OCI-LY1 (cell line): ENCODE measurements at regions not wholly inside any gene's neighbourhood (a gene's known extent, or its start where the extent isn't known, plus 50 kb on each side); places are given as distances from the start of the nearest gene placed in this dataset.

Experiments
- H2AFZ ChIP-seq: fragments of 200-600 bp; sonication (generic), shearing (Covaris generic); 2 replicates; pipeline ENCODE4 v1.6.0; 2014; ENCODE audit warnings: antibody characterized with exemption, mild to moderate bottlenecking, low read length
- H3F3A ChIP-seq: fragments of 200-600 bp; sonication (generic), shearing (Covaris generic); 2 replicates; pipeline ENCODE4 v1.6.0; 2014; ENCODE audit warnings: mild to moderate bottlenecking, antibody characterized with exemption, low read length, moderate library complexity; ENCODE audit not compliant: insufficient read depth
- H3K27ac ChIP-seq: fragments of 200-600 bp; sonication (generic); 2 replicates; pipeline ENCODE4 v1.5.1; 2014; ENCODE audit warnings: low read length, mixed run types, mild to moderate bottlenecking, low read depth; ENCODE audit not compliant: poor library complexity, severe bottlenecking
- H3K27me3 ChIP-seq: fragments of 200-600 bp; sonication (generic); 2 replicates; pipeline ENCODE4 v1.6.0; 2014; ENCODE audit warnings: antibody characterized with exemption, mild to moderate bottlenecking, low read length, moderate library complexity; ENCODE audit not compliant: insufficient read depth
- H3K36me3 ChIP-seq: fragments of 200-600 bp; sonication (generic); 2 replicates; pipeline ENCODE4 v1.6.1; 2014; ENCODE audit warnings: mild to moderate bottlenecking, antibody characterized with exemption, low read length, moderate library complexity, mixed read lengths; ENCODE audit not compliant: insufficient read depth
- H3K4me1 ChIP-seq: fragments of 200-600 bp; sonication (generic); 2 replicates; pipeline ENCODE4 v1.5.1; 2014; ENCODE audit warnings: mild to moderate bottlenecking, low read length, moderate library complexity; ENCODE audit not compliant: insufficient read depth, severe bottlenecking
- H3K4me2 ChIP-seq: fragments of 200-600 bp; sonication (generic), shearing (Covaris generic); 2 replicates; pipeline ENCODE4 v1.6.1; 2014; ENCODE audit warnings: low read length
- H3K4me3 ChIP-seq: fragments of 200-600 bp; sonication (generic); 2 replicates; pipeline ENCODE4 v1.5.1; 2014; ENCODE audit warnings: low read length, low read depth, mild to moderate bottlenecking, mixed read lengths; ENCODE audit not compliant: poor library complexity, severe bottlenecking
- H3K79me2 ChIP-seq: fragments of 200-600 bp; shearing (Covaris generic); 2 replicates; pipeline ENCODE4 v1.6.1; 2016; ENCODE audit warnings: mixed run types, low read length, mixed read lengths; ENCODE audit not compliant: insufficient read depth
- H3K9ac ChIP-seq: fragments of 200-600 bp; sonication (generic), shearing (Covaris generic); 2 replicates; pipeline ENCODE4 v1.6.1; 2014; ENCODE audit warnings: mild to moderate bottlenecking, low read length, mixed read lengths
- H3K9me2 ChIP-seq: fragments of 200-600 bp; sonication (generic), shearing (Covaris generic); 2 replicates; pipeline ENCODE4 v1.6.1; 2014; ENCODE audit warnings: low read depth, mild to moderate bottlenecking, low read length, mixed read lengths
- H3K9me3 ChIP-seq: fragments of 200-600 bp; shearing (Covaris generic); 2 replicates; pipeline ENCODE4 v1.6.1; 2014; ENCODE audit warnings: low read length, mixed read lengths
- H4K20me1 ChIP-seq: fragments of 200-600 bp; sonication (generic), shearing (Covaris generic); 2 replicates; pipeline ENCODE4 v1.6.0; 2016; ENCODE audit warnings: mild to moderate bottlenecking, low read length; ENCODE audit not compliant: insufficient read depth
- CTCF ChIP-seq: fragments of 200-600 bp; sonication (generic), shearing (Covaris generic); IDR thresholded peaks from 2 replicates; pipeline ENCODE4 v1.5.1; 2017; ENCODE audit warnings: mild to moderate bottlenecking, antibody characterized with exemption, low read length, moderate library complexity, mixed read lengths
- EZH2 ChIP-seq: fragments of 200-600 bp; sonication (generic), shearing (Covaris generic); IDR thresholded peaks from 2 replicates; pipeline ENCODE4 v1.8.0; 2017; ENCODE audit warnings: borderline replicate concordance, mixed run types, mild to moderate bottlenecking, antibody characterized with exemption, low read length, moderate library complexity, mixed read lengths

- Histone ChIP-seq H3K9me3 (no peaks in the 10 kb centered on the region), H3K4me1 (no peaks in the 10 kb centered on the region), H3K27me3 (no peaks in the 10 kb centered on the region; the same call in 1 of the 2 replicates), H4K20me1 (no peaks in the 10 kb centered on the region), H3K36me3 (no peaks in the 10 kb centered on the region), H3F3A (no peaks in the 10 kb centered on the region), H3K9ac (no peak overlapping the region), H3K9me2 (no peaks in the 10 kb centered on the region), H3K79me2 (no peaks in the 10 kb centered on the region), H3K27ac (no peak overlapping the region), H2AFZ (no peak overlapping the region), H3K4me3 (no peak overlapping the region), H3K4me2 (no peak overlapping the region)
- TF ChIP-seq CTCF (no peak), EZH2 (no peak)
Observed at GRCh38 chr14:101454229-101454628, 107.1 kb upstream of the DIO3 start.

- H3K4me3 ChIP-seq = no peak overlapping the region
- TF ChIP-seq CTCF (no peak), EZH2 (no peak)
- no peaks in the 10 kb centered on the region for H3F3A ChIP-seq
- H3K9ac ChIP-seq = no peak overlapping the region
- H3K4me1 ChIP-seq = no peaks in the 10 kb centered on the region
- H3K27ac ChIP-seq = no peak overlapping the region
- no peaks in the 10 kb centered on the region for H4K20me1 ChIP-seq
- H3K9me3 ChIP-seq = no peaks in the 10 kb centered on the region
- H3K4me2 ChIP-seq = no peak overlapping the region
- no peak overlapping the region for H2AFZ ChIP-seq
- no peaks in the 10 kb centered on the region for H3K9me2 ChIP-seq
- no peaks in the 10 kb centered on the region for H3K27me3 ChIP-seq
- H3K79me2 ChIP-seq = no peaks in the 10 kb centered on the region
- H3K36me3 ChIP-seq = no peaks in the 10 kb centered on the region
Observed at GRCh38 chr14:101456246-101457175, 104.8 kb upstream of the DIO3 start.

- no peaks in the 10 kb centered on the region for H3K9me3 ChIP-seq
Observed at GRCh38 chr14:101457301-101457935, 103.9 kb upstream of the DIO3 start.

More at GRCh38 chr14:101457301-101457935, 103.9 kb upstream of the DIO3 start:
- H3F3A ChIP-seq = no peaks in the 10 kb centered on the region
- no peaks in the 10 kb centered on the region for H3K4me1 ChIP-seq
- H3K36me3 ChIP-seq = no peaks in the 10 kb centered on the region
- no peak overlapping the region for H3K9ac ChIP-seq
- H3K79me2 ChIP-seq = no peaks in the 10 kb centered on the region
- no peaks in the 10 kb centered on the region for H4K20me1 ChIP-seq
- H3K27ac ChIP-seq = no peak overlapping the region
- H3K4me3 ChIP-seq = no peak overlapping the region
- TF ChIP-seq EZH2 (no peak), CTCF (no peak)
- no peak overlapping the region for H2AFZ ChIP-seq
- H3K27me3 ChIP-seq = no peaks in the 10 kb centered on the region
- H3K9me2 ChIP-seq = no peaks in the 10 kb centered on the region
- no peak overlapping the region for H3K4me2 ChIP-seq
